ENCODE measurements at regions not wholly inside any gene's neighbourhood (a gene's known extent, or its start where the extent isn't known, plus 50 kb on each side); places are given as distances from the start of the nearest gene placed in this dataset.
"Not testable (repeated sequence)": the region's sequence is repeated elsewhere in the genome, so short reads cannot be mapped to it uniquely, and the experiment has no call there.

GRCh38 chr10:117454502-117454901 is 79.3 kb upstream of the PDZD8 start:
- Histone ChIP-seq H3K27ac (ENCODE audit: low read depth, low read length) (no peak overlapping the region), H2AK5ac (ENCODE audit: low read length) (no peak overlapping the region), H3K4me3 (ENCODE audit: low read depth, low read length) (no peak overlapping the region), H2BK120ac (ENCODE audit: insufficient read depth, low read length, poor library complexity) (no peak overlapping the region), H3K79me2 (ENCODE audit: control insufficient read depth, insufficient read depth, low read length, poor library complexity) (no peaks in the 10 kb centered on the region), H3K27me3 (ENCODE audit: insufficient read depth, low read length) (no peaks in the 10 kb centered on the region), H3K14ac (ENCODE audit: low read length) (no peak overlapping the region), H3K23ac (ENCODE audit: low read length) (no peak overlapping the region), H2AFZ (ENCODE audit: insufficient read depth, low read length, poor library complexity) (no peak overlapping the region), H3K4ac (ENCODE audit: low read depth, low read length) (no peak overlapping the region), H4K12ac (ENCODE audit: low read depth, low read length) (no peak overlapping the region), H2BK5ac (ENCODE audit: low read depth, low read length, poor library complexity) (no peak overlapping the region), H3K36me3 (ENCODE audit: control insufficient read depth in 1 of 2, insufficient read depth in 2 of 2, low read length in 2 of 2) (no peaks in the 10 kb centered on the region), H3K4me1 (ENCODE audit: control insufficient read depth in 1 of 2, insufficient read depth in 2 of 2, low read length in 2 of 2) (peaks cover 15 to 17% of the 10 kb centered on the region in 2 experiments), H3K79me1 (ENCODE audit: low read length) (peaks cover 2% of the 10 kb centered on the region), H2BK12ac (ENCODE audit: low read length) (no peak overlapping the region), H4K91ac (ENCODE audit: low read depth, low read length) (no peak overlapping the region), H3K4me2 (ENCODE audit: low read length) (no peak overlapping the region), H3K18ac (ENCODE audit: low read length) (no peak overlapping the region), H3K9ac (ENCODE audit: low read length) (no peak overlapping the region), H4K8ac (ENCODE audit: low read depth, low read length) (no peak overlapping the region), H3K9me3 (ENCODE audit: insufficient read depth, low read depth, low read length) (peaks cover 6% of the 10 kb centered on the region)
- WGBS (ENCODE audit: extremely low coverage, insufficient coverage, insufficient read length): no CpG with 5 or more reads among the region's 1 CpG
- no peak for DNase-seq

GRCh38 chr10:117453484-117453883 is 78.2 kb upstream of the PDZD8 start:
- peaks cover 15 to 17% of the 10 kb centered on the region in 2 experiments for H3K4me1 ChIP-seq (ENCODE audit: control insufficient read depth in 1 of 2, insufficient read depth in 2 of 2, low read length in 2 of 2)
- not testable (repeated sequence) for H3K4me3 ChIP-seq (ENCODE audit: low read depth, low read length); H2BK120ac ChIP-seq (ENCODE audit: insufficient read depth, low read length, poor library complexity); H3K18ac ChIP-seq (ENCODE audit: low read length); H3K79me2 ChIP-seq (ENCODE audit: control insufficient read depth, insufficient read depth, low read length, poor library complexity); H3K27ac ChIP-seq (ENCODE audit: low read depth, low read length); H3K23ac ChIP-seq (ENCODE audit: low read length); H2AFZ ChIP-seq (ENCODE audit: insufficient read depth, low read length, poor library complexity); H2BK5ac ChIP-seq (ENCODE audit: low read depth, low read length, poor library complexity); H4K91ac ChIP-seq (ENCODE audit: low read depth, low read length); H3K9me3 ChIP-seq (ENCODE audit: insufficient read depth, low read depth, low read length); H3K27me3 ChIP-seq (ENCODE audit: insufficient read depth, low read length); H3K9ac ChIP-seq (ENCODE audit: low read length); H4K8ac ChIP-seq (ENCODE audit: low read depth, low read length); H3K4me2 ChIP-seq (ENCODE audit: low read length); H2AK5ac ChIP-seq (ENCODE audit: low read length); H2BK12ac ChIP-seq (ENCODE audit: low read length); H3K14ac ChIP-seq (ENCODE audit: low read length); DNase-seq; H3K4ac ChIP-seq (ENCODE audit: low read depth, low read length); H3K36me3 ChIP-seq (ENCODE audit: control insufficient read depth in 1 of 2, insufficient read depth in 2 of 2, low read length in 2 of 2); H4K12ac ChIP-seq (ENCODE audit: low read depth, low read length); H3K79me1 ChIP-seq (ENCODE audit: low read length)
- no CpG with 5 or more reads among the region's 5 CpGs for WGBS (ENCODE audit: extremely low coverage, insufficient coverage, insufficient read length)

- Histone ChIP-seq H2BK5ac (ENCODE audit: low read depth, low read length, poor library complexity) (no peak overlapping the region), H3K4ac (ENCODE audit: low read depth, low read length) (no peak overlapping the region), H3K27me3 (ENCODE audit: insufficient read depth, low read length) (no peaks in the 10 kb centered on the region), H2AFZ (ENCODE audit: insufficient read depth, low read length, poor library complexity) (no peak overlapping the region), H2AK5ac (ENCODE audit: low read length) (no peak overlapping the region), H3K27ac (ENCODE audit: low read depth, low read length) (no peak overlapping the region), H3K23ac (ENCODE audit: low read length) (no peak overlapping the region), H3K9me3 (ENCODE audit: insufficient read depth, low read depth, low read length) (peaks cover 8% of the 10 kb centered on the region), H3K14ac (ENCODE audit: low read length) (no peak overlapping the region), H2BK12ac (ENCODE audit: low read length) (no peak overlapping the region), H3K18ac (ENCODE audit: low read length) (no peak overlapping the region), H3K4me3 (ENCODE audit: low read depth, low read length) (no peak overlapping the region), H4K91ac (ENCODE audit: low read depth, low read length) (no peak overlapping the region), H3K79me2 (ENCODE audit: control insufficient read depth, insufficient read depth, low read length, poor library complexity) (no peaks in the 10 kb centered on the region), H4K8ac (ENCODE audit: low read depth, low read length) (no peak overlapping the region), H2BK120ac (ENCODE audit: insufficient read depth, low read length, poor library complexity) (no peak overlapping the region), H3K9ac (ENCODE audit: low read length) (no peak overlapping the region), H3K4me1 (ENCODE audit: control insufficient read depth in 1 of 2, insufficient read depth in 2 of 2, low read length in 2 of 2) (no peaks in the 10 kb centered on the region), H3K36me3 (ENCODE audit: control insufficient read depth in 1 of 2, insufficient read depth in 2 of 2, low read length in 2 of 2) (no peaks in the 10 kb centered on the region), H3K4me2 (ENCODE audit: low read length) (no peak overlapping the region), H4K12ac (ENCODE audit: low read depth, low read length) (no peak overlapping the region), H3K79me1 (ENCODE audit: low read length) (no peaks in the 10 kb centered on the region)
- WGBS (ENCODE audit: extremely low coverage, insufficient coverage, insufficient read length): no CpG with 5 or more reads among the region's 2 CpGs
- DNase-seq: no peak
Observed at GRCh38 chr10:117450940-117451339, 75.7 kb upstream of the PDZD8 start.

DNA sequence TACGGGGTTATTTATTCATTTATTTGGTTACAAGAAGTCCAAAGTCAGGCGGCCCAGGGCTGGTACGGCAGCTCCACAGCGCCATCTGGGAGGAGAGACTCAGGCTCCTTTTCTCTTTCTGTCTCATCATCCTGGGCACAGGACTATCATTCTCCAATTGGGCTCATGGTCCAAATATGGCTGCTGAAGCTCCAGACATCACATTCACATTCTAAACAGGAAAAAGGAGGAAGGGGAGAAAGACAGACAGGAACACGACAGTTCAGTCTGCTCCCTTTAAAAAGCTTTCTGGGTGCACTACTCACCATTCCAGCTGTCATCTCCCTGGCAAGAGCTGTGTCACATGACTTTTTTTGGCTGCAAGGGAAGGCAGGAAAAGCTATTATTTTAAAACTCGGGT is 74.4 kb upstream of the PDZD8 start:
- no peak overlapping the region for H4K12ac ChIP-seq (ENCODE audit: low read depth, low read length)
- H3K4me2 ChIP-seq (ENCODE audit: low read length): no peak overlapping the region
- no peak overlapping the region for H2BK120ac ChIP-seq (ENCODE audit: insufficient read depth, low read length, poor library complexity)
- H3K9me3 ChIP-seq (ENCODE audit: insufficient read depth, low read depth, low read length): peaks cover 8% of the 10 kb centered on the region
- H3K4me1 ChIP-seq (ENCODE audit: control insufficient read depth in 1 of 2, insufficient read depth in 2 of 2, low read length in 2 of 2): no peaks in the 10 kb centered on the region
- H3K4ac ChIP-seq (ENCODE audit: low read depth, low read length): no peak overlapping the region
- H3K9ac ChIP-seq (ENCODE audit: low read length): no peak overlapping the region
- WGBS (ENCODE audit: extremely low coverage, insufficient coverage, insufficient read length): no CpG with 5 or more reads among the region's 6 CpGs
- H4K91ac ChIP-seq (ENCODE audit: low read depth, low read length): no peak overlapping the region
- no peak for DNase-seq
- no peak overlapping the region for H2AK5ac ChIP-seq (ENCODE audit: low read length)
- H3K4me3 ChIP-seq (ENCODE audit: low read depth, low read length): no peak overlapping the region
- no peak overlapping the region for H3K23ac ChIP-seq (ENCODE audit: low read length)
- no peak overlapping the region for H2BK5ac ChIP-seq (ENCODE audit: low read depth, low read length, poor library complexity)
- H4K8ac ChIP-seq (ENCODE audit: low read depth, low read length): no peak overlapping the region
- no peak overlapping the region for H2AFZ ChIP-seq (ENCODE audit: insufficient read depth, low read length, poor library complexity)
- H3K79me1 ChIP-seq (ENCODE audit: low read length): no peaks in the 10 kb centered on the region
- H3K18ac ChIP-seq (ENCODE audit: low read length): no peak overlapping the region
- H3K79me2 ChIP-seq (ENCODE audit: control insufficient read depth, insufficient read depth, low read length, poor library complexity): no peaks in the 10 kb centered on the region
- H3K14ac ChIP-seq (ENCODE audit: low read length): no peak overlapping the region
- no peaks in the 10 kb centered on the region for H3K27me3 ChIP-seq (ENCODE audit: insufficient read depth, low read length)
- no peak overlapping the region for H2BK12ac ChIP-seq (ENCODE audit: low read length)
- no peak overlapping the region for H3K27ac ChIP-seq (ENCODE audit: low read depth, low read length)
- H3K36me3 ChIP-seq (ENCODE audit: control insufficient read depth in 1 of 2, insufficient read depth in 2 of 2, low read length in 2 of 2): no peaks in the 10 kb centered on the region

Measured in trophoblast cell (in vitro differentiated cells and primary cell).